Gastrocnemius medialis (tissue), 4 donors: ENCODE measurements at regions not wholly inside any gene's neighbourhood (a gene's known extent, or its start where the extent isn't known, plus 50 kb on each side); places are given as distances from the start of the nearest gene placed in this dataset.

Experiments used
- CTCF ChIP-seq, 5 experiments: fragments of 450-650 bp in 3 of 5; fragments of 200-600 bp in 2 of 5; sonication (generic) in 2 of 5; IDR thresholded peaks in 4 of 5; conservative IDR thresholded peaks in 1 of 5; 1 replicate in 4 of 5; 2 replicates in 1 of 5; pipeline ENCODE4 v1.5.1; 2016 to 2019; ENCODE audit warnings: antibody characterized with exemption in 5 of 5, mild to moderate bottlenecking in 3 of 5, moderate library complexity in 3 of 5
- POLR2A ChIP-seq, 2 donors: fragments of 450-650 bp; IDR thresholded peaks; one replicate each; pipeline ENCODE4 v1.6.1; 2017; ENCODE audit warnings: antibody characterized with exemption in 2 of 2, mild to moderate bottlenecking in 2 of 2, moderate library complexity in 2 of 2

GRCh38 chr5:102561894-102562760, 63.3 kb upstream of the SLCO6A1 start:
- TF ChIP-seq CTCF (IDR thresholded peaks at IDR 0.05 in 4 of 5, conservative IDR thresholded peaks at IDR 0.05 in 1 of 5) = peak in 1 of 5 experiments; percentile 33
- no peak for TF ChIP-seq POLR2A (IDR thresholded peaks at IDR 0.05)
